HG03108 (cell line): ENCODE measurements at regions not wholly inside any gene's neighbourhood (a gene's known extent, or its start where the extent isn't known, plus 50 kb on each side); places are given as distances from the start of the nearest gene placed in this dataset.
A peak's percentile ranks its signal among the peaks of the same experiment; 100 is the strongest.

ENCODE experiments used
- ATAC-seq: cut with Tn5 transposase; IDR thresholded peaks from one replicate; pipeline ENCODE4 v1.9.1; 2021; ENCODE audit warnings: moderate library complexity; ENCODE audit not compliant: unreplicated experiment

DNA sequence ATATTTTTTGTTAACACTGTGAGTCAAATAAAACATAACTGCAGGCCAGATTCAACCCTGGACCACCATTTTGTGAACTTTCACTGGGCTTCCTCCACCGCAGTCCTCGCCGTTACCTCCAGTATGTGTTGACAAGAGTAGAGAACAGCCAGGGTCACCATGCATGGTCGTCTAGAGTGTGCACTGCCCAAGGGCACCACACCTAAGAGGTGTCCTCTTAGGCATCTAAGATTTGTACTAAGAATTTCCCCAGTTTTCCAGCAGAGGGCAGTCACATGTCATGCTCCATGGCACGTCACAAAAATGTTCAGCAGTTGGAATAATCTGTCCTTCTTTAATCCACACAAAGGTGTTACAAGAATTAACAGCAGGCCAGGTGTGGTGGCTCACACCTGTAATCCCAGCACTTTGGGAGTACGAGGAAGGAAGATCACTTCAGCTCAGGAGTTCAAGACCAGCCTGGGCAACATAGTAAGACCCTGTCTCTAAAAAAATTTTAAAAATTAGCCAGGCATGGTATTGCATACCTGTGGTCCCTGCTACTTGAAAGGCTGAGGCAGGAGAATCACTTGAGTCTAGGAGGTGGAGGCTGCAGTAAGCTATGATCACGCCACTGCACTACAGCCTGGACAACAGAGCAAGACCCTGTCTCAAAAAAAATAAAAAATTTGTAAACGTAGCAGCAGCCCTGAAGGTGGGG, 71.2 kb upstream of the FOXK1 start:
- peak; percentile 66 for ATAC-seq

DNA sequence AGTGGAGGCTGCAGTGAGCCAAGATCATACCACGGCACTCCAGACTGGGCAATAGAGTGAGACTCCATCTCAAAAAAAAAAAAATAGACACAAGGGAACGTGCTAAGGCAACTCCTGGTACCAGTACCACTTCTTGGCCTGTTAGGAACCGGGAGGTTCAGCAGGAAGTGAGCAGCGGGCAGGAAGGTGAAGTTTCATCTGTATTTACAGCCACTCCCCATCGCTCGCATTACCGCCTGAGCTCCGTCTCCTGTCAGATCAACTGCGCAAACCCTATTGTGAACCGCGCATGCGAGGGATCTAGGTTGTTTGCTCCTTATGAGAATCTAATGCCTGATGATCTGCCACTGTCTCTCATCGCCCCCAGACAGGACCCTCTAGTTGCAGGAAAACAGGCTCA, 69.9 kb upstream of the FOXK1 start:
- ATAC-seq, result no peak

DNA sequence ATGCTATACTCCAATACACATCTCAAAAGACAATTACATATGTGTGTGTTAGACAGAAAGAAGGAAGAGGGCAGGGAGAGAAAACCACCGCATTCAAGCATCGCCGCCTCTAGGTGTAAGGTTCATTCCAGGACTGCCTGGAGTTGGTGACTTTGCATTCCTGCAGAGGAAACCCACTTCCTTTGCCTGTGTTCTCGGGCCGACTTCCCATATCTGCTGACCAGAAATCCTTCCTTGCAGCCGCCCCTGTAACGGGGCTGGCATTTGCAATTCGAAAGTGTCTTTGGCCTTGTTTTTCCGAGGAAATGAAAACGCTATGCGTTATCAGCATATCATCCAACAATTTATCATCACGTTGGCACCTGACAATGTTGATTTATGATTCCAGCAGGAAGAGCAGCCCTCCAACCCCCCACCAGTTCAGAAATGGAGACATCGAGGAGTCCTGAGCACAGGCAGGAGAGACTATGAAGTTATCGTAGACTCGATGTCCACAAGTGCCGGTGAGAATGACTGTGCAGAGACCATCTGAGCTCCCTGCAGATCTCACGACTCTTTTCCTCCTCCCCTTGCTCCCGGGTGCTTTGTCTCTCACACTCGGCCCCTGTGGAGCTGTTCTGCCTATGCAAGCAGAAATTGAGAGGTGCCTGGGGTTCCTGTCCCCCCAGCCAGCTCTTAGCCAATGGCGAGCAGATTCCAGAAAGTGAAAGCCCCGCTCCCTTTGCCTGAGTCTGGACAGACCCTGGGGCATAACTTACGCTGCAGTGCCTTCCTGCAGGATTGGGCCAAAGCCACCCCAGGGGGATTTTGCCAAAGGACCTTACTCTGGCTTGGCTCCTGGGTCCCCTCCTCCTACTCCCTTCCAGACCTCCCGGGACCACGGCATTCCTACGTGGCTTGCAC, 68.9 kb upstream of the FOXK1 start:
- ATAC-seq, result no peak

DNA sequence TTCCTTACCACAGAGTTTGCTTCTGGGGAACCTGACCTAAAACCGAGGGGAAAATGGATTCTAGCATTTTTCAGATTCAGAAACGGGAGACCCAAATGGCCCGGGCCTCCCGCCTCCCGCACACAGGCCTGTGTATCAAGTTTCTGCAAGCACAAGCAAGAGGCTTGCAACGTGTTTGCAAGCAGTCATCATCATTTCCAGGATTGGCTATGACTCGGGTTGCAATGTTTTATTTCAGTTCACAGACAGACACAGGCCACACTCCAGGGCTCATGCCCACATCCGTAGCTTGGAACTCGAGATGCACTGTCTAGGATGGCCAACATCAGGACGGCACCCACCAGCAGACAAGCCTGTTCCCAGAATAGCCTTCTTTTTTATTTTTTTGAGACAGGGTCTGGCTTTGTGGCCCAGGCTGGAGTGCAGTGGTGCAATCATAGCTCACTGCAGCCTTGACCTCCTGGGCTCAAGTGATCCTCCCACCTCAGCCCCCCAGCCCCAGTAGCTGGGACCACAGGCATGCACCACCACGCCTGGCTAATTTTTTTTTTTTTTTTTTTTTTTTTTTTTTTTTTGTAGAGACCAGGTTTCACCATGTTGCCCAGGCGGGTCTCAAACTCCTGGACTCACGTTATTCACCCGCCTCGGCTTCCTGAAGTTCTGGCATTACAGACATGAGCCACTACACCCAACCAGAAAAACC, 68.1 kb upstream of the FOXK1 start:
- ATAC-seq, result no peak

DNA sequence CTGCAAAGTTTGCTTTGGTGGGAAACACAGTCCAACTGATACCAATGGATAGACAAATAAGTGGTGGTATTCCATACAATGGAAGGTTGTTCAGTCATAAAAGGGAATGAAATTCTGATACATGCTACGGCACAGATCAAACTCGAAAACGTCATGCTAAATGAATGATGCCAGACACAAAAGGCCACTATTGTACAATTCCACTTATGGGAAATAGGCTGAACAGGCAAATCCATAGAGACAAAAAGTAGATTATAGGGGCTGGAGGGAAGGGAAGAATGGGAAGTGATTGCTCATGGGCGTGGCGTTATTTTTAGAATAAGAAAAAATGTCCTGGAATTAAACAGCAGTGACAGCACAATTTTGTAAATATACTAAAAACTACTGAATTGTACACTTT, 66.0 kb upstream of the FOXK1 start:
- no peak for ATAC-seq

DNA sequence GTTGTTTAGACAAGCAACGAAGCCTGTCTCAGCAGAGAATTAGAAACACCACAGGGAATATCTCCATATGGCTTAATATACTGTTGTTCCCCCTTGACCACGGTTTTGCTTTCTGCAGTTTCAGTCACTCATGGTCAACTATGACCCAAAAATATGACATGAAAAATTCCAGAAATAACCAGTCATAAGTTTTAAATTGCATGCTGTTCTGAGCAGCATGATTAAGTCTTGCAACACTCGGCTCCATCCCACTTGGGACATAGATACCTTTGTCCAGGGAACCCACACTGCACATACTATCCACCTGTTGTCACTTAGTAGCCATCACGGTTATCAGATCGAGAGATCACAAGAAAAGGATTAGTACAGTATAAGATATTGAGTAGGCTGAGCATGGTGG, 60.7 kb upstream of the FOXK1 start:
- ATAC-seq, result no peak

DNA sequence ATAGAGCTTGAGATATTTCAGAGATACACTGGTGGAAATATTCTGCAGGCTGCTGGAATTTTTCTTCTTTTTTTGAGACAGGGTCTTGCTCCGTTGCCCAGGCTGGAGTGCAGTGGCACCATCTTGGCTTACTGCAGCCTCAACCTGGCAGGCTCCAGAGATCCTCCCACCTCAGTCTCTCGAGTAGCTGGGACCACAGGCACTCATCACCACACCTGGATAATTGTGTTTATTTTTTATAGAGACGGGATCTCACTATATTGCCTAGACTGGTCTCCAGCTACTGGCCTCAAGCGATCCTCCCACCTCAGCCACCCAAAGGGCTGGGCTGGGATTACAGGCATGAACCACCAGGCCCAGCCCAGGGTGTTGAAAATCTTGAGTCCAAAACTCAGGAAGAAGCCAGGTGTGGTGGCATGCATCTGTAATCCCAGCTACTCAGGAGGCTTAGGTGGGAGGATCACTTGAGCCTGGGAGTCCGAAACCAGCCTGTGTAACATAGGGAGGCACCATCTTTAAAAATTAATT, 55.7 kb upstream of the FOXK1 start:
- no peak for ATAC-seq

DNA sequence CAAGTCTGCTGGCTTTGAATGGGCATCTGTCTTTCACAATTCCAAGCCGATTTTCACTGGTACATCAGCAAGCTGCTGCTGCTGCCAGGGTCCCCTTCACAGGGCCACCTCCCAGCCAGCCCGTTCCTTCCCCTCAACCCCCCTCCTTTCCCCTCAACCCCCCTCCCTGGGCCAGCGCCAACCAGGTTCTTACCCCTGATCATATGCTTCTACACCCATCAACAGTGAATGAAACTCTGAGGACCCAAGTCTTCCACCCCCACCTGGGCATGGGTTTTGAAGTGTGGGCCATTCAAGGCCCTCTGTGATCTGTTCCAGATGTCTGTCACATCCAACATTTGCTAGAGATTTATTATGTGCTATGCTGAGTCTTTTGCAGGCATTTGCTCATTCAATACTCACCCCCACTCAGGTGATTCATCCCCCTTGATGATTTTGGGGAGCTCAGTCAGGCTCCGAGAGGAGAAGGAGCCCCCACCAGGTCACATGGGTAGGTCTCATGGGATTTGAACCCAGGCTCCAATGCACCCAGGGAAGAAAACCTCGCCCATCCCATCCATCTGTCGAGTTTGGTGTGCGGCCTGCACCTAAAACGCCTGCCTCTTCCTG, 52.7 kb upstream of the FOXK1 start:
- ATAC-seq, result no peak

DNA sequence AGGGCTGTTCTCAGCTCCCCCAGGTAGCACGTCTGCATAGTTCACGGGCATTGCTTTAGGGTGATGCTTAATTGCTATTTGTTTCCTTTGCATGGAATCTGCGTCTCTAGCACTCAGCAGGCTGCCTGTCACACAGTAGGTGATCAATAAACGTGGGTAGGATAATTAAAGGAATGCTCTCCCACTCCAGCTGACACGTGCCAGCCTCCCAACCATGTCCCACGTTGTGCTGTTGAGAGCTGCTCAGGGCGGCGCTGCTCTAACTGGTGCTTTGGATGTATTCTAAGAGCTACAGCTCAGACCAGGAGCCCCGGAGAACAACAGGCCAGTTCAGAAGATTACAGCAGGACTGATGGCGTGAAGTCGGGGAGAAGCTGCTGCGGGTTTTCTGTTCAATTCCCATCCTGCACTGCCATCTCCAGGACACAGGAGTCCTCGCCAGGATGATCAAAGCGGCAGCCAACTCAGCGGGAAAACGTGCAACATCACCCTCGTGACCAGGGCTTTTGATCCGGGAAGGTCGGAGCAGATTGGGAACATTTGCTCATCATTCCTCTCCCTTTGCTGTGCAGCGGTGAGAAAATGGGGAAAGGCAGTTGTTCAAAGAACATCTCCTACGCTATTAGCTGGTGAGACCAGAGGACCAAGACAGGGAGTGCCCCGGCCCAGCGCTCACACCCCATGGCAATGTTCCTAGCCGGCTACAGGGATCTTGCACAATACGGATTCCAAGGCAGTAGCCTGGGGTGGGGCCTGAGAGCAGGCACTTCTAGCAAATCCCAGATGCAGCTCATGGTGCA, 50.5 kb upstream of the FOXK1 start:
- ATAC-seq, result no peak
